ENCODE measurements at regions not wholly inside any gene's neighbourhood (a gene's known extent, or its start where the extent isn't known, plus 50 kb on each side); places are given as distances from the start of the nearest gene placed in this dataset.

DNA sequence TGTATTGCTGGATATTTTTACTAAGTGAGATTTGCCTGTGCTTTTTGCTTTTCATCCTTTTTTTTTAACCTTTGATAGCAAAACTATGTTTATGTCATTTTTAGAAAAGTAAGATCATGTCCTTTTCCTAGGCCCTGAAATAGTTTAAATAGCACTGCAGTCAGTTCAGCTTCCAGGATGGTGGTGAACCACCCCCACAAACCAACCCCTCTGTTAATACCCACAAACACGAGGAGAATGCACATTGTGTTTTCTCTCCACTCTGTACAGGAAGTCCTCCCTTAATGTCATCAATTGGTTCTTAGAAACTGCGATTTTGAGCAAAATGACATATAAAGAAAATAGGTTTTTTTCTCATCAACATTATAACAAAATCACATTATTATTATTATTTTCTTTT lies 117.7 kb upstream of the DSCAM start:
- no peak for TF ChIP-seq EZH2 (IDR thresholded peaks at IDR 0.05; ENCODE audit: insufficient read depth, poor library complexity, severe bottlenecking)
- no peak for TF ChIP-seq EZH2phosphoT487 (IDR thresholded peaks at IDR 0.05; ENCODE audit: insufficient read depth, low read depth)

All from GM23248 (cell line).